Stimulated activated CD8-positive, alpha-beta memory T cell treated with anti-CD3 and anti-CD28 coated beads, Interleukin-7, amount 100 ng/mL, for 48 hours (primary cell): ENCODE measurements at regions not wholly inside any gene's neighbourhood (a gene's known extent, or its start where the extent isn't known, plus 50 kb on each side); places are given as distances from the start of the nearest gene placed in this dataset.

Experiments
- DNase-seq, 2 donors: peaks; one replicate each; pipeline ENCODE4 v3.0.0-alpha.2; 2020; ENCODE audit warnings: low read depth in 1 of 2; ENCODE audit errors: extremely low read depth in 1 of 2

DNA sequence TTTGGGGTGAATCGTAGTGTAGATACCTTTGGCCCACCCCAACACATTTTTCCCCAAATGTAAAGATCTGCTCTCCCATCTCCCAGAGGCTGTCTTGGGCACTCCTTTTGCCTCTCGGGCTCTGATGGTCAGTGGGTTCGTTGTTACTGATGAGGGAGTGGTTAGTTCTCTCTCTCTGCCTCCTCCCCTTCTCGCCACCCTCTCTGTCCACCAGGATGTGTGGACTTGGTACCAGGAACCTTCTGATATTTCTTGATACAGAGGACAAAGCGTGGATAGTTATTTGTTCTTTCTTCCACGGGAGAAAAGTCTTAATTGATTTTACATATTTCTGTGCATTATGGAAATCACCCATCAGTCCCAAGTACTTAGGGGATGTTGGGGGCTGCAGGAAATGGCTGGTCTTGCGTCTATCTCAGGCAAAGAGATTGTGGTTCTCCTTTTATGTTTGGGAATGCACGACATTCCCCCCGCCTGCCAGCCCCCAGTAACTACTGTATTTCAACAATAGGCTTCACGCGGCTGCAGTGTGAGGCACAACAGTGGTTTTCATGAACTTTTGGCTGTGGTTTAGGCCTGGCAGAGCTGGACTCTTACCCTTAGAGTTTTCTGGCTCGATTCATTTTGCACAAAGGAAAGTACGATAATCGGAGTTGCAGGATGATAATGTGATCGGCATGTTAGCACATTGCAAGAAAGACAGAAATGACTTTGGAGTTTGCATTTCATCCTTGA is 79.0 kb upstream of the ZNF536 start:
- DNase-seq, result no peak

DNA sequence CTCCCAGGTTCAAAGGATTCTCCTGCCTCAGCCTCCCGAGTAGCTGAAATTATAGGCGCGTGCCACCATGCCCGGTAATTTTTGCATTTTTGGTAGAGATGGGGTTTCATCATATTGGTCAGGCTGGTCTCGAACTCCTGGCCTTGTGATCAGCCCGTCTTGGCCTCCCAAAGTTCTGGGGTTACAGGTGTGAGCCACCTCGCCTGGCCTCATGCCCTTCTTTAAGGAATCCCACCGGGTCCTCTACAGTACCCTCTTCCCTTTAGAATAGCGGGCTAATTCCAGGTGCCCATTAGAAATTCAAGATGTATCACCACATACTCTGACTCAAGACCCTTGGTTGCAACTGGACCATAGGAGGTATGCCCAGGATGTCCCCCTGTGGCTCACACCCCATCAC is 74.2 kb upstream of the ZNF536 start:
- DNase-seq, result no peak

DNA sequence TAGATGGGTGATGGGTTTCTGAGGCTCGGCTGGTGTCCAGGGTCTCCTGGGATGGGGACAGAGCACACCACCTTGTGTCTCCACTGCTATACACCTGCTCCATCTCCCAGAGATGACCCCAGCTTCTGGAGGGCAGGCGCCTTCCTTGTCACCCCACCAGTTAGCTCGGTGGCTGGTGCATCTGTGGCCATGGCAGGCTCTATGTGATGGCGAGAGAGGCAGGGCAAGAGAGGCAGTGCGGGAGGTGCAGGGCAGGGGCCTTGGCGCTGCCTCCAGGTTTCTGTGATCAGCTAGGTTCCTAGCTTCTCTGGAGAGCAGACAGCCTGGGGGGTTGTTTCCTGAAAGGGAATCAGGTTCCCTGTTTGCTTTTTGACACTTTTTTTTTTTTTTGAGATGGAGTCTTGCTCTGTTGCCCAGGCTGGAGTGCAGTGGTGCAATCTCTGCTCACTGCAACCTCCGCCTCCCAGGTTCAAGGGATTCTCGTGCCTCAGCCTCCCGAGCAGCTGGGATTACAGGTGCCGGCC is 69.0 kb upstream of the ZNF536 start:
- no peak for DNase-seq

DNA sequence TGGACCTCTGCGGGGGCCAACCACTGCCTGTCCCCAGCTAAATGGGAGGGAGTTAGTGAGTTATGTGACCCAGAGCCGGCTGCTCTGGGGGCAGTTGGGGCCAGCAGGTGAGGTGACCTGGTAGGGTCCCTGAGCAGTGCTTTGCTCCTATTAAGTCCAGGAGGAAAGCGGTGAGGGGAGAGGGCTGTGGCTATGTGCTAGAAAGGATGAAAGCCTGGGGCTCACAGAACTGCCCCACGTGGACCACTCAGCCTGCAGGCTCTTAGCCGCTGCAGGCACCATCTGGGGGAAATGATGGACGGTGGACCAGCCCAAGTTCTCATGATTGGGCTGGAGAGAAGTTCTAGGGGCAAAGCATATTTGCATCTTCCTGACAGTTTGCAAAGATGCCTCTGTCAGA is 67.6 kb upstream of the ZNF536 start:
- DNase-seq, result no peak

DNA sequence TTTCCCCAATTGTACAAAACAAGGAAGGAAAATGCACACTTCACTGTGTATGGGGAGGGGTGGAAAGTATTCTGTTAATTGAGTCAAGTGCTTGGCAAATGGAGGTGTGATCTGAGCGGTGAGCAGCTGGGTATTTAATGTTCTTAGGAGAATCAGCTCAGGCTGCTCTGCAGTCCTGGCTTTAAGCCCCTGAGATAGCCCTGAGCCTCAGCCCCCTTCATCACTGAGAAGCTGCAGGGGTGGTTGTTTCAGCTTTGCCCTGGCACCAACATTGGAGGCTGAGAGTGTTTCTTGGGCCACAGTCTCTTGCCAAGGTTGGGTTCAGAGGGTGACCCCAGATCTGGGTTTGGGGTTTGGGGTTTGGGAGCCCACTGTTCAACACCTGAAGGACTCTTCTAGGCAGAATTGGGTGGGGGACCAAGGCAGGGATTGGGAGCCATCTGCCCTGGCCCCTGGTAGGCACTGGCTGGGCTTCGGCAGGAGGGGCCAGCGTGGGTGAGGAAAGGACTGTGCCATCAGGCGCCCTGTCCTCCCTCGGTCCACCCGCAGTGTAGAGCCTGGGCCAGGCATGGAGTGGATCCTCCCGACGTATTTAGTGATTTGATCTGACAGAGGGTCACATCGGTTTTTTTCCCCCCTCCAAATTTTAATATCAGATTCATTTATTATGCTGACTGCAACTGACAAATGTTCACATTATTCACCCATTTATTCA is 66.7 kb upstream of the ZNF536 start:
- DNase-seq, result no peak

DNA sequence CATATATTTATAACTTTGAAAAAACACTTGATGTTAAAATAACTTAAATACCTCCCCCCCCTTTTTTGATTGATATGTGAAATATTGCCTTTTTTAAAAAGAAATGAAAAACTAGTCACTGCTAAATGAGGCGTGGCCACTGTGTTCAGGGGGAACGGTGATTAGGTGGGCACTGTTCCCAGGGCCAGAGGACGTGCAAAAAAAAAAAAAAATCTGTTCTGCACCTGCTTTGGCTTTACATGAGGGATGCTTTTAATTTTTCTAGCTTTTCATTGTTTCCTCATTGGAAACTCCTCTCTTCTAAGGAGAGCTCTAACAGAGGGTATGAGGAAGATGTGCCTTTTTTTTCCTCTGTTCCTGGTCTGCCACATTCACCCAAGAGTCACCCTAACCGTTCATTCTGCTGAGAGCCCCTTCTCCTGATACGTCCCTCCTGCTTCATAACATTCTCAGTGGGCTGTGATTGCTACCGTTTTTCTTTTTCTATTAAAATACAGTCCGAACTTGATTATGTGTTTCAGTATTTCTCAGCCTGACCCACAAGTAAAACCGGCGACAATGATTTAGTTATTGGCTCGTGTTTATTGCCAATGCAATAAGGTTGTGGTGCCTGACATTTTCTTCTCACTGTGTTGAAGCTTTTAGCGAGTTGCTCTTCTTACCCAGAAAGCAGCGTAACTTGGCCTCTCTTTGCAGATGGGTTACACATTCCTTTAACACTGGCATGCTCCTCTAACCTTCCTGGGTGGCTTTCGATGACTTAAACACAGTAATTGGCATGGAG is 64.8 kb upstream of the ZNF536 start:
- no peak for DNase-seq

DNA sequence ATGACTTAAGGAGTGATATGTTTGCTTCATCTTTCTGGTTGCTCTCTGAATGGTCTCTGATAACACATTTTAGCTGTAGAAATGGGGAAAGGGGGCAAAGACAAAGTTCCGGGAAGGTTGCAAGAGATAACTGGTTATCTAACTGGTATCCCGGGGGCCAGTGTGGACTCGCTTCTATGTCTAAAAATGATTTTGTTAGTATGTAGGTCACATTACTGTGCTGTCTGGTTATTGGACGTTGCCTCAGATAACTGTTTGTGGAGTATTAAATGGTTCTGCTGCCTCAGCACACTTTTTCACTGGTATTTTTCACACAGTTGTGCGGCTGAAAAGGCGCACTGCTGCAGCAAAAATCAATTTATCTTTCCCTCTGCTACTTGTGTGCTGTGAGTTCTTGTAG is 63.0 kb upstream of the ZNF536 start:
- DNase-seq, result no peak

DNA sequence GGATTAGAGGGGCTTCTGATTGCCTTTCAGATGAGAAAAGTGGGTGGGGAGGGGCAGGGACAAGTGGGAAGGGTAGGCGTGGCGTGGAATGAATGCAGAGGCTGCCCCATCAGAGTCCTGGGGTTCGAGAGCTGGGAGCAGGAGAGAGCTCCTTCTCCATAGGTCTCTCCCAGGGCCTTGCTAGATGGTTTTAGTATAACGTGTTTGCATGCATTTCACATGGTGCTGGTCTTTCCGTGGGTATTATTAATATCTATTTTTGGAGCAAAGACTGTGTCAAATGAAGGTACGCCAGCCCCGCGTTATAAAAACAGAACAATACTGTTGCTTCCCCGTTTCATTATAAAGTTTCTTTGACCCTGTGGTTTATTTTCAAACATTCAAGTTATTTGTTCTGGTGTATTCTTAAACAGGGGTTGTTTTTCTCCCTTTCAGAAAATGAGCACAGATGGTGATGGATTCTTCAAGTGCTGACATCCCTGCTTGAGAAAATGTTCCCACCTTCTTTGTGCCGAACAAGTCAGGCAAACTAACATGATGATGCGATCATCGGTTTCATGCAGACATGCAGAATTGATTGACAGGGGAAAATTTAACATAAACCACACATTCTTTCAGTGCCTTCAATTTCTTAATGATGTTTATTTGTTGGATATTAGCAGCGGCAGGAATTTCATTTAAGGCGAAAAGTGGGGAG is 62.1 kb upstream of the ZNF536 start:
- no peak for DNase-seq

DNA sequence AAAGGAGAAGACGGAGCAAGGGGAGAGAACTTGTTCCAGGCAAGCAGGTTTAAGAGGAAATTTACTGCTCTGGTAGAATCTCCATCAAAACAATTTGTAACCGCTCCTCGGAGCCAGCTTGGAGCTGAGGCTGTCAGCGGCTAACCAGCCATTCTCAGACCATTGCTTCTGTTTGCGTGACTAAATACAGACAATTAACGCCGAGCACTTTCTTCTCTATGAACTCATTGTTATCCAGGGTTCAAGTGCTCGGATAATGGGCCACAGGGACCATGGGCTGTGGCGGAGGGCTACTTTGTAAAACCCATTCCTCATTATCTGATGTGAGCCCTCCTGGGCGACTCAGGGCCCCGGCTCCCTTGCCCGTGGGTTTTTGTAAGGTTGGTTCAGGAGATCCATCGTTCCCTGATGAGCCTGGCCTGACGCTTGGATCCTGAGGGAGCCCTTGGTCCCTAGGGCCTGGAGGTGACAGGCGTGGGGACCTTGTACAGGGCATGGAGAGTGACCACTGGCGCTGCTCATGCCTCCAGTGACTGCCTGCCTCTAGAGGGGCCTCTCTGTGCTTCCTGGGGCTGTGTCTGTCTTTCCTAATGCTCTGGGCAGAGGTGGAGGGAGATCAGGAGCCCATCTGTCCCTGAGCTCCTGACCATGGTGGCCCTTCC is 61.5 kb upstream of the ZNF536 start:
- no peak for DNase-seq

DNA sequence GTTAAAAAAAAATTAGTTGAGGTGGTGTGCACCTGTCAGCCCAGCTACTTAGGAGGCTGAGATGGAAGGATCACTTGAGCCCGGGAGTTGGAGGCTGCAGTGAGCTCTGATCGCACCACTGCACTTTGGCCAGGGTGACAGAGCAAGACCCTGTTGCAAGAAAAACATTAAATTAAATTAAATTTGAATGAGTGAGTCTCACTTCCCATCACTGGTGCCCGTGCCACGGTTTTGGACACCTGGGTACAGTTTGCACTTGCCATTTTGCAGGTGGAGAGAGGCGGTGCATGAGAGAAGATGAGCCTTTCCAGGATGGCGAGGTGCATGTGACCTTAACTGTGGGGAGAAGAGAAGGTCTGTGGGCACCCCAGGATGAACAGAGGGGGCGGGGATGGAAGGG is 60.3 kb upstream of the ZNF536 start:
- no peak for DNase-seq

DNA sequence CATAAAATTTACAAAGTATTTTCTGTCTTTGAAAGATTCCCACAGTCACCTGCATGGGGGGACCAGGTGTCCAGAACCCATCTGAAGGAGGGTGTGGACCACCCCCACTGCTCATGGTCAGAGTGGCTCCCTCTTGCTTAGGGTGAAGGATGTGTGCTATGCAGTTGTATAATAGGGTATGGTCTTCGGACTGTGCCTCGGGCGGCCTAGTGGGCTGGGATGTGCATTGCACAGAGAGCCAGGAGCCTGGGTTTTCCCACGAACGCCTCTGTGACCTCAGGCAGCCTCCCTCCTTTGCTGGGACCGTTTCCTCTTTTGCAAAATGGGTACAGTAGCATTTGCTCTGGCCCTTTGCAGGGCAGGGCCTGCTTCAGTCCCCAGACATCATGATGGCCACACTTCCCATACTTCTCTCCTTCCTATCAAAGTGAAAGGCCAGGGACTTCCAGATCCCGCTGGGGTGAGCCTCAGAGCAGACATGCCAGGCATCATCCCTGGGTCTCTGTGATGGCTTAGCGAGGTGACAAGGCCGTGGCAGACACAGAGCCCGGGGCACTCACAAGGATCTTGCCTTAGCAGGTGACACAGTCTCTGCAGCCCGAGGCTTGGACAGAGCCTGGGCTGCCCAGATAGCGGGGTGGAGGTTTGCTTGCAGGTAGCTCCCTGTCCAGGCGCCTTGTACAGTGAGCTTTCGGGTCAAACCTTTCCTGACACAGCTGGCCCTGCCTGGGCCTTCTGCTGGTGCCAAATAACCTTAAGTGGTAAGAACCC is 59.4 kb upstream of the ZNF536 start:
- DNase-seq, result no peak

DNA sequence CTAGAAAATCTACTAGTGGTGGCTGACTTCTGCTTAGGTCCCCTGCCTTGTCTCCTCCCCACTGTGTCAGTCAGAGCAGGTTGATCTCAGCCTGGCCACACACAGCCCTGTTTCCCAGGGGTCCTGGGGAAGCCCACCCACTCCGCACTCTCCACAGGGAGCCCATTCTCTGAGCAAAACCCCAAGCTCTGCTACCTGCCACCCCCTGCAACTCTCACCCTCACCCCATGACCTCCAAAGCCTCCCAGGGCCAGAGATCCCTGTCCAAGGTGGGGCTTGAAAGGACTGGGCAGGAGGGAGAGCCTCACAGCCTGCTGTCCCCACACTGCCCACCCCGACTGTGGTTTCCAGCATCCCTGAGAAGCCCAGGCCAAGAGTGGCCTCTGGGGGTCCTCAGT is 58.8 kb upstream of the ZNF536 start:
- DNase-seq, result no peak

DNA sequence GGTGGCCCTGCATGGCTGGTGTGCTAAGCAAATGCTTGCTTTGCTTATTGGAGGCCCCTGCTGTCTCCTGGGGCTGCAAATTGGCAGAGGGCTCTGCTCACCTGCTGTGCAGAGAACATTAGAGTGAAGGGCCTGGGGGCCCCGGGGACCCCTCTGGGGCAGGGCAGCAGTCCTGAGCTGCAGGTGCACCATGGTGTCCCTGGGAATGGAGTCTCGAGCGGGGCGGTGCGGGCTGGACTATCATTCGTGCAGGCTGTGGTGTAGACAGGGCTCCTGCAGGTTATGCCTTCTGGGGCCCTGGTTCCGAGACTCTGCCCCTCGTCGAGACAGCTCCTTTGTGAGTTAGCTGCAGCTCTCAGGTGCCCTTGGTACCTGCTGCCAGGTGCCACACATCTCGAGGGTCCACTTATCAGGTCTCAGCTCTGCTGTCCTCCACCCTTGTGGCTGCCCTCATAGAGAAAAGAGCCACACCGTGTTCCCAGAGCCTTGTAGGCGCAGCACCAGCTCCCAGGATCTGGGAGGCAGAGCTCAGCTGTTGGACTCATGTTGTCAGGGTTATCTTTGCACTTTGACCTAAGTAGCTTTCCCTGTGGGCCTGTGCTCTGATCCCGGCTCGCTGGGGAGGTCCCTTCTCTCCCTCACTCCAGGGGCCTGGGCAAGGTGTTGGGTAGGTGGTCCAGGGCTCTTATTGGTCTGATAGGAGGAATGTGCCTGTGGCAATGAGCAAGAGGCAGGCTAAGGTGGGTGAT is 58.0 kb upstream of the ZNF536 start:
- no peak for DNase-seq

DNA sequence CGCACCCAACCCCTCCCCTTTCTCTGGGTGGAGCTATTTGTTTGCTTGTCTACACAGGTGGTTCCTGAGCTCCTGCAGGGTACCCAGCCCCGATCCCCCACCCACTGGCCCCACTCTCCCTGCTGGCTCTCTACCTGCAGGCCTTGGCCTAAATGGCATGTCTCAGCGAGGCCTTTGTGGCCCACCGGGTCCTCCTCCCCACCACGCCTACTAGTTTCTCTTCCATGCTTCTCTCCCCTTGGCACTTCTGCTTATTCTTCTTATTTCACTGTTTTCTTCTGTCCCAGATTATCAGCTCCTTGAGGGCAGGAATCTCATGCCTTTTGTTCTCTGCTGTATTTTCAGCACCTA is 57.4 kb upstream of the ZNF536 start:
- no peak for DNase-seq

DNA sequence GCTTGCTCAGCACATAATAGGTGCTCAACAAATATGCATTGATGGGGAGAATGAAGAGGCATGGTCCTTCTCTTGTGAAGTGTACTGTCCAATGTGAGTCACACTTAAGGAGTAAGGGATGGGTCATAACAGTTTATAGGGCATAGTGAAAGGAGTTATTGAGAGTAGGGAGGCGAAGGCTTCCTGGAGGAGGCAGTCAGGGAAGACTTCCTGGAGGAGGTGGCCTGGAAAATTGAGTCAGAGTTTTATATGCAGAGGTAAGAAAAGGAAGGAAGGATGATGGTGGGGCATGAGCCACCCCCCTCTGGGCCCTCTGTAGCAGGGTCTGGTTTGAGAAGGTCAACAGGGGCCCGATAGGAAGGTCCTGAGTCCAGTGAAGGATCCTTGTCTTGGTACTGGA is 57.0 kb upstream of the ZNF536 start:
- no peak for DNase-seq

DNA sequence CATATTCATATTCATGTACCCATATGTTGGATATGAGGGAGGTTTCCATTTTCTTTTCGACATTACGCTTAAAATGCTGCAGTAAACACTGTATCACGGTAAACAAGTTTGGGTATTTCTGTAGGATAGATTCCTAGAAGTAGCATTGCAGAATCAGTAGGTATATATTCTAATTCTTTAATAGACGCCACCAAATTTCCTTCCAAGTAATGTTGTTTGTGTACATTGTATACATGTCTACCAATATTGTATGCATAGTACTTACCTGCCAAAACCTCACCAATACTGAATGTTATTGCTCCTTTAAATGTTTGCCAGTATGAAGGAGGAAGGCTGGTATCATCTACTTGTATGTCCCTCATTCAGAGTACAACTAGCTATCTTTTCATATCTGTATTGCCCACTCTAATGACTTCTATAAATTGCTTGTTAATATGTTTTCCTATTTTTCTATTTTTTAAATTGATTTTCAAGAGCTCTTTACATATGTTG is 56.1 kb upstream of the ZNF536 start:
- no peak for DNase-seq

DNA sequence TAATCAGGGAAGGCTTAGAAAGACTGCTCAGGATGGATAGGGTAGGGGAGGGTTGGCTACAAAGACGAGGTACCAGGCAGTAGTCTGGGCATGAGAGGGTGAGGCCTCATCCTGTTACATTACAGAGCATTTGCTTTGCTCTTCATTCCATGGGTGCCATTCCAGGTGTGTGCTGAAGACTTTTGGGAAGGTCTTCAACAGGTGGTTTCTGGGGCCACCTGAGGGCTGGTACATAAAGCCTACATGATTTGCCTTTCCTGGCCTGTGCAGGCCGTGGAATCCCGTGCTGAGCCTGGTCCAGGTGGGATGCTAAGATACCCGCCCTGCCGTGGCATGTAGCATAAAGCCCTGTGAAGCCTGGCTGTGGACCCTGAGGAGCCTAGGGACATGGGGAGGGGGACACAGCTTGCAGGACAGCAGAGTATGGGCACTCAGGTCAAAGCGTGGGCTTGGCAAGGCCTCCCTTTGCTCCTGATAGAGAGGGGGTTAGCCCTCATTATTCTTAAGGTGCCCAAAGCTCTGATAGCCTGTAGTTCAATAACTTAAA is 55.6 kb upstream of the ZNF536 start:
- no peak for DNase-seq

DNA sequence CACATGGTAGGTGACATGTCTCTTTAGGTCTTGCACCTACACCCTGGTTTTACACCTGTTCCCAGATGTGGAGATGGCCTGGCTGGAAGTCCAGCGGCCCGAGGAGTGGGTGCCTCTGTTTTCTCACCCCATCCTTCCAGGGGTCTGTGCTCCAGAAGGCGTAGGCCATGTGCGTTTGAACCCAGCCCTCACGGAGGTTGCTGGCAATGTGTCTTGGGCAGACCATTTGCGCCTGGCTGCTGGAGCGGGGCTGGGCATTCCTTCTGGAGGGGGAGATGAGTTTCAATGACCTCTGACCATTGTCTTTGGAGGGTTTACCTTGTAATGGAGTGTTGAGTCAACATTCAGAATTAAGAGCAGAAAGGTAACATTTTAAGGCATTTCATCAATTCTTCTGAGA is 54.8 kb upstream of the ZNF536 start:
- no peak for DNase-seq

DNA sequence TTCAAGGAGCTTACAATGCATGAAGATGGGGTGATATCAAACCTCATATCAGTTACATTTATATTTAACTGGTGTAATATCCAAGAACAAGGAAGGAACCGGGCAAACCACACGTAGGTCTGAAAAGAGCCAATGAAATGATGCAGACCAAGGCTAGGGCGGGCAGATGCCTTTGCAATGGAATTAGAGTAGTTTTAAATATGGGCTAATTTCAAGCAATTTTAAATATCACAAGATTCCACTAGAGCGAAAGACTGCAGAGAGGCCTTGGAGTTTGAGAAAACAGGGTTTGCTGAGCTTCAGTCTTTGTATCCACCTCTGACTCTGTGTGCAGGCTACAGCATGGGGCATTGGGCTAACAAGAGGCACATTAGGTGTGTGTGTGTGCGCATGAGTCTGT is 53.9 kb upstream of the ZNF536 start:
- DNase-seq, result no peak
